Ovary (tissue), 3 donors: ENCODE measurements at regions not wholly inside any gene's neighbourhood (a gene's known extent, or its start where the extent isn't known, plus 50 kb on each side); places are given as distances from the start of the nearest gene placed in this dataset.
"Not testable (repeated sequence)": the region's sequence is repeated elsewhere in the genome, so short reads cannot be mapped to it uniquely, and the experiment has no call there.

Experiments used
- POLR2A ChIP-seq: fragments of 450-650 bp; IDR thresholded peaks from one replicate; pipeline ENCODE4 v1.6.1; 2017; ENCODE audit warnings: antibody characterized with exemption, mild to moderate bottlenecking, moderate library complexity
- TF ChIP-seq, protein P1 (sequence below), 3 donors: fragments of 450-650 bp in 2 of 3; fragments of 200-600 bp in 1 of 3; IDR thresholded peaks; one replicate each; pipeline versions ENCODE4 v1.5.1 to v1.8.0; 2016 to 2022; ENCODE audit warnings: antibody characterized with exemption in 3 of 3, mild to moderate bottlenecking in 1 of 3
- donor health status: DM: no; HTN: no; CAD: no.

- TF ChIP-seq, protein P1, sequence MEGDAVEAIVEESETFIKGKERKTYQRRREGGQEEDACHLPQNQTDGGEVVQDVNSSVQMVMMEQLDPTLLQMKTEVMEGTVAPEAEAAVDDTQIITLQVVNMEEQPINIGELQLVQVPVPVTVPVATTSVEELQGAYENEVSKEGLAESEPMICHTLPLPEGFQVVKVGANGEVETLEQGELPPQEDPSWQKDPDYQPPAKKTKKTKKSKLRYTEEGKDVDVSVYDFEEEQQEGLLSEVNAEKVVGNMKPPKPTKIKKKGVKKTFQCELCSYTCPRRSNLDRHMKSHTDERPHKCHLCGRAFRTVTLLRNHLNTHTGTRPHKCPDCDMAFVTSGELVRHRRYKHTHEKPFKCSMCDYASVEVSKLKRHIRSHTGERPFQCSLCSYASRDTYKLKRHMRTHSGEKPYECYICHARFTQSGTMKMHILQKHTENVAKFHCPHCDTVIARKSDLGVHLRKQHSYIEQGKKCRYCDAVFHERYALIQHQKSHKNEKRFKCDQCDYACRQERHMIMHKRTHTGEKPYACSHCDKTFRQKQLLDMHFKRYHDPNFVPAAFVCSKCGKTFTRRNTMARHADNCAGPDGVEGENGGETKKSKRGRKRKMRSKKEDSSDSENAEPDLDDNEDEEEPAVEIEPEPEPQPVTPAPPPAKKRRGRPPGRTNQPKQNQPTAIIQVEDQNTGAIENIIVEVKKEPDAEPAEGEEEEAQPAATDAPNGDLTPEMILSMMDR (IDR thresholded peaks at IDR 0.05) = not testable (repeated sequence)
- TF ChIP-seq POLR2A = not testable (repeated sequence)
Measured at GRCh38 chr14:21788687-21789086, 115.1 kb upstream of the OR4E1 start.
